ENCODE measurements at regions not wholly inside any gene's neighbourhood (a gene's known extent, or its start where the extent isn't known, plus 50 kb on each side); places are given as distances from the start of the nearest gene placed in this dataset.

DNA sequence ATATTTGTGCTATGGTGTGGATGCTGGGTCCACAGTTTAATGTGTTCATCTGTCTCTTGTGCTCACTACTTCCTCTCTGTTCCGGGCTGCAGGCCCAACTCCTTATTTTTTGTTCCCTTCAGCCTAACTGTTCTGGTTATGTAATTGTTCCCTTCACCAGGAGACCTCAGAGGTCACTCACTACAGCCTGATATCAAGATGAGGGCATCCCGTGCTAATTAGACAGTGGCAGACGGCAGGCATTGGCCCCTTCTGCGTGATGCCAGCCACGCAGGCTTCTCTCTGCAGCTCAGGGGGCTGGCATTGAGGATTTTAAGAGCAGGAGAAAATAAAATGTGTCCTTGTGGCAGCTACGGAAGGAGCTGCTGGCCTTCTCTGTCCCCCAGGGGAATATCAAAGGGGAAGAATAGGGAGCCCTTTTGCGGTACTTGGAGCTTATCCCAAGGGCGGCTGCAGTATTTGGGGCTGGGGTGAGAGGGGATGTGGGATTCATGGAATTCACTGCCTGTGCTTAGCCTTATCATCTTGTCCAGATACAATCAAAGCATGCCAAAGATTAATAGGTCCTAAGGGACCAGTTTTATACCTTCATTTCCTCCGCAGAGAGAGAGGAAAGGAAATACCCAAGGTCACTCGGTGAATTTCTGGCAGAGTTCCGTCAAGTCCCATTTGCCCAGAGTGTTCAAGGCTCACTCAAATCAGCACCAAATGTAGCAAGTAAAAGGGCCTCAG is 53.3 kb upstream of the TRIB2 start:
- Histone ChIP-seq H3K27ac (ENCODE audit: control insufficient read depth, insufficient read depth, low read length) (no peak overlapping the region), H3K9me3 (ENCODE audit: control insufficient read depth, low read depth, low read length) (no peaks in the 10 kb centered on the region), H4K20me1 (ENCODE audit: control insufficient read depth, extremely low read depth, insufficient read depth, low read length) (no peaks in the 10 kb centered on the region), H3K4me1 (ENCODE audit: control insufficient read depth, extremely low read depth, insufficient read depth, low read length) (peaks cover 12% of the 10 kb centered on the region), H3K36me3 (ENCODE audit: control insufficient read depth in 2 of 2, extremely low read depth in 1 of 2, insufficient read depth in 2 of 2, low read length in 2 of 2) (no peaks in the 10 kb centered on the region), H3K79me2 (ENCODE audit: control insufficient read depth, insufficient read depth, low read length) (no peaks in the 10 kb centered on the region), H3K27me3 (ENCODE audit: control insufficient read depth, extremely low read depth, insufficient read depth, low read length) (no peaks in the 10 kb centered on the region), H3K4me3 (ENCODE audit: control insufficient read depth in 2 of 3, extremely low read depth in 1 of 3, insufficient read depth in 2 of 3, low read depth in 1 of 3, low read length in 3 of 3) (no peak overlapping the region), H3K9me1 (ENCODE audit: control insufficient read depth, extremely low read depth, insufficient read depth, low read length) (no peaks in the 10 kb centered on the region), H3K4me2 (ENCODE audit: control insufficient read depth, extremely low read depth, insufficient read depth, low read depth, low read length) (no peak overlapping the region), H3K9ac (ENCODE audit: control insufficient read depth, extremely low read depth, insufficient read depth, low read length) (no peak overlapping the region), H2AFZ (ENCODE audit: control insufficient read depth, low read length) (no peak overlapping the region)
- FAIRE-seq (no peak), DNase-seq (ENCODE audit: low read depth, low spot score) (no peak)
- dilution Hi-C loops (cut with MboI; ENCODE audit: extremely low pct_ligation_motif_present, low sequenced_read_pairs): no loop called here
- TF ChIP-seq EZH2 (IDR thresholded peaks at IDR 0.05; ENCODE audit: low read length): no peak
- TF ChIP-seq, protein P1, sequence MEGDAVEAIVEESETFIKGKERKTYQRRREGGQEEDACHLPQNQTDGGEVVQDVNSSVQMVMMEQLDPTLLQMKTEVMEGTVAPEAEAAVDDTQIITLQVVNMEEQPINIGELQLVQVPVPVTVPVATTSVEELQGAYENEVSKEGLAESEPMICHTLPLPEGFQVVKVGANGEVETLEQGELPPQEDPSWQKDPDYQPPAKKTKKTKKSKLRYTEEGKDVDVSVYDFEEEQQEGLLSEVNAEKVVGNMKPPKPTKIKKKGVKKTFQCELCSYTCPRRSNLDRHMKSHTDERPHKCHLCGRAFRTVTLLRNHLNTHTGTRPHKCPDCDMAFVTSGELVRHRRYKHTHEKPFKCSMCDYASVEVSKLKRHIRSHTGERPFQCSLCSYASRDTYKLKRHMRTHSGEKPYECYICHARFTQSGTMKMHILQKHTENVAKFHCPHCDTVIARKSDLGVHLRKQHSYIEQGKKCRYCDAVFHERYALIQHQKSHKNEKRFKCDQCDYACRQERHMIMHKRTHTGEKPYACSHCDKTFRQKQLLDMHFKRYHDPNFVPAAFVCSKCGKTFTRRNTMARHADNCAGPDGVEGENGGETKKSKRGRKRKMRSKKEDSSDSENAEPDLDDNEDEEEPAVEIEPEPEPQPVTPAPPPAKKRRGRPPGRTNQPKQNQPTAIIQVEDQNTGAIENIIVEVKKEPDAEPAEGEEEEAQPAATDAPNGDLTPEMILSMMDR (optimal IDR thresholded peaks at IDR 0.05 in 1 of 3, IDR thresholded peaks at IDR 0.05 in 1 of 3, conservative IDR thresholded peaks at IDR 0.05 in 1 of 3; ENCODE audit: extremely low read depth in 1 of 3, insufficient read depth in 2 of 3, low read length in 3 of 3): no peak

DNA sequence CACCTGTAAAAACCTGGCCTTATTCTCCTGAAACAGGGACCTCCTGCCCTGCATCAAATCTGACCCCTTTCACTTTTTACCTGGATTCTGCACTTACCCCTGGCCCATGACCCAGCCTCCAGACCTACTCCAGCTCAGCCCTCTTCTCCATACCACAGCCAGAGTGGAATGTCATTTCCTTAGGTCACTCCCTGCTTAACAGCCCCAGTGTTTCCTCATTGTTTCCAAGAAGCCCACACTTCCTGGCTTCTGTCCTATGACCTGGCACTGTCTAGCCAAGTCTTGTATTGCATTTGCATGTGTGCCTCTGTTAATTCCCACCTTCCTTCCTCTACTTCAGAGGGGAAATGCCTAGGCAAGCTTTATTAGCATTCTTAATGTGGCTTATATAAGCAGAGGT is 51.4 kb upstream of the TRIB2 start:
- Histone ChIP-seq H4K20me1 (ENCODE audit: control insufficient read depth, extremely low read depth, insufficient read depth, low read length) (no peaks in the 10 kb centered on the region), H2AFZ (ENCODE audit: control insufficient read depth, low read length) (no peak overlapping the region), H3K27ac (ENCODE audit: control insufficient read depth, insufficient read depth, low read length) (no peak overlapping the region), H3K36me3 (ENCODE audit: control insufficient read depth in 2 of 2, extremely low read depth in 1 of 2, insufficient read depth in 2 of 2, low read length in 2 of 2) (no peaks in the 10 kb centered on the region), H3K27me3 (ENCODE audit: control insufficient read depth, extremely low read depth, insufficient read depth, low read length) (no peaks in the 10 kb centered on the region), H3K9me3 (ENCODE audit: control insufficient read depth, low read depth, low read length) (no peaks in the 10 kb centered on the region), H3K9me1 (ENCODE audit: control insufficient read depth, extremely low read depth, insufficient read depth, low read length) (no peaks in the 10 kb centered on the region), H3K4me1 (ENCODE audit: control insufficient read depth, extremely low read depth, insufficient read depth, low read length) (peaks cover 11% of the 10 kb centered on the region), H3K9ac (ENCODE audit: control insufficient read depth, extremely low read depth, insufficient read depth, low read length) (no peak overlapping the region), H3K4me3 (ENCODE audit: control insufficient read depth in 2 of 3, extremely low read depth in 1 of 3, insufficient read depth in 2 of 3, low read depth in 1 of 3, low read length in 3 of 3) (no peak overlapping the region), H3K4me2 (ENCODE audit: control insufficient read depth, extremely low read depth, insufficient read depth, low read depth, low read length) (no peak overlapping the region), H3K79me2 (ENCODE audit: control insufficient read depth, insufficient read depth, low read length) (no peaks in the 10 kb centered on the region)
- DNase-seq (ENCODE audit: low read depth, low spot score): no peak
- no peak for FAIRE-seq
- no peak for TF ChIP-seq EZH2 (IDR thresholded peaks at IDR 0.05; ENCODE audit: low read length)
- TF ChIP-seq, protein P1 (optimal IDR thresholded peaks at IDR 0.05 in 1 of 3, IDR thresholded peaks at IDR 0.05 in 1 of 3, conservative IDR thresholded peaks at IDR 0.05 in 1 of 3; ENCODE audit: extremely low read depth in 1 of 3, insufficient read depth in 2 of 3, low read length in 3 of 3): no peak
- dilution Hi-C loops (cut with MboI; ENCODE audit: extremely low pct_ligation_motif_present, low sequenced_read_pairs): no loop called here
